ENCODE measurements at regions not wholly inside any gene's neighbourhood (a gene's known extent, or its start where the extent isn't known, plus 50 kb on each side); places are given as distances from the start of the nearest gene placed in this dataset.
A peak's percentile ranks its signal among the peaks of the same experiment; 100 is the strongest.
"Not testable (repeated sequence)": the region's sequence is repeated elsewhere in the genome, so short reads cannot be mapped to it uniquely, and the experiment has no call there.

GRCh38 chr5:168093200-168093910 is 198.1 kb upstream of the WWC1 start:
- DNase-seq (ENCODE audit: low spot score): no peak

GRCh38 chr5:168096525-168096924 is 194.9 kb upstream of the WWC1 start:
- no peak for DNase-seq (ENCODE audit: low spot score)

GRCh38 chr5:168097876-168098653 is 193.4 kb upstream of the WWC1 start:
- DNase-seq (ENCODE audit: low spot score): no peak

- no peak for DNase-seq (ENCODE audit: low spot score)
Observed at GRCh38 chr5:168101352-168101751, 190.1 kb upstream of the WWC1 start.

GRCh38 chr5:168103018-168103417 is 188.4 kb upstream of the WWC1 start:
- DNase-seq (ENCODE audit: low spot score): not testable (repeated sequence)

- no peak for DNase-seq (ENCODE audit: low spot score)
Observed at GRCh38 chr5:168104350-168104749, 187.1 kb upstream of the WWC1 start.

- DNase-seq (ENCODE audit: low spot score): no peak
Observed at GRCh38 chr5:168104811-168105481, 186.5 kb upstream of the WWC1 start.

GRCh38 chr5:168106008-168106761 is 185.3 kb upstream of the WWC1 start:
- no peak for DNase-seq (ENCODE audit: low spot score)

- DNase-seq (ENCODE audit: low spot score): no peak
Observed at GRCh38 chr5:168109441-168109840, 182.0 kb upstream of the WWC1 start.

- no peak for DNase-seq (ENCODE audit: low spot score)
Observed at GRCh38 chr5:168110384-168110783, 181.1 kb upstream of the WWC1 start.

- no peak for DNase-seq (ENCODE audit: low spot score)
Observed at GRCh38 chr5:168110870-168111832, 180.3 kb upstream of the WWC1 start.

- DNase-seq (ENCODE audit: low spot score): peak; percentile 4
Observed at GRCh38 chr5:168114444-168115017, 176.9 kb upstream of the WWC1 start.

GRCh38 chr5:168117469-168117868 is 174.0 kb upstream of the WWC1 start:
- DNase-seq (ENCODE audit: low spot score): no peak

GRCh38 chr5:168118042-168118668 is 173.3 kb upstream of the WWC1 start:
- DNase-seq (ENCODE audit: low spot score): no peak

GRCh38 chr5:168120401-168121137 is 170.9 kb upstream of the WWC1 start:
- DNase-seq (ENCODE audit: low spot score): no peak

GRCh38 chr5:168121138-168121494 is 170.3 kb upstream of the WWC1 start:
- DNase-seq (ENCODE audit: low spot score): no peak

GRCh38 chr5:168123631-168124528 is 167.6 kb upstream of the WWC1 start:
- no peak for DNase-seq (ENCODE audit: low spot score)

GRCh38 chr5:168125445-168126199 is 165.8 kb upstream of the WWC1 start:
- DNase-seq (ENCODE audit: low spot score): no peak
